ENCODE measurements at regions not wholly inside any gene's neighbourhood (a gene's known extent, or its start where the extent isn't known, plus 50 kb on each side); places are given as distances from the start of the nearest gene placed in this dataset.
"Not testable (repeated sequence)": the region's sequence is repeated elsewhere in the genome, so short reads cannot be mapped to it uniquely, and the experiment has no call there.

GRCh38 chr5:70778240-70778639, 122.2 kb upstream of the SERF1A start:
- POLR2A ChIA-PET; H3K27me3 ChIP-seq (ENCODE audit: control insufficient read depth in 2 of 2, insufficient read depth in 2 of 2, low read length in 2 of 2); H4K20me1 ChIP-seq (replicated peaks; ENCODE audit: control insufficient read depth, insufficient read depth, low read length); BruUV-seq (replicated peaks); FAIRE-seq; H3K4me1 ChIP-seq (replicated peaks in 1 of 2; ENCODE audit: control insufficient read depth in 2 of 2, insufficient read depth in 2 of 2, low read length in 2 of 2); H3K9ac ChIP-seq (ENCODE audit: insufficient read depth in 1 of 2, low read depth in 2 of 2, low read length in 2 of 2); H3K9me1 ChIP-seq (ENCODE audit: control insufficient read depth, insufficient read depth, low read length); H3K79me2 ChIP-seq (ENCODE audit: control insufficient read depth, insufficient read depth, low read length); H3K36me3 ChIP-seq (ENCODE audit: control insufficient read depth, insufficient read depth, low read length); H3K4me2 ChIP-seq (ENCODE audit: insufficient read depth, low read length); ATAC-seq; H2AFZ ChIP-seq (ENCODE audit: low read depth, low read length); H3K9me3 ChIP-seq (replicated peaks; ENCODE audit: control insufficient read depth, insufficient read depth, low read depth, low read length); DNase-seq (ENCODE audit: extremely low read depth in 1 of 4, low spot score in 3 of 4); H3K4me3 ChIP-seq; intact Hi-C loops (cut with micrococcal nuclease); H3K27ac ChIP-seq (ENCODE audit: extremely low read depth, low read depth, low read length); CTCF ChIA-PET (ENCODE audit: low intra/inter-chr PET ratio): not testable (repeated sequence)
- 88% methylated on average over 3 of the region's 9 CpGs for WGBS (ENCODE audit: insufficient coverage, low coverage, missing lambda C conversion rate)
- in situ Hi-C loops (cut with MboI): loop anchor here (25.0 kb wide), 1 partner anchor 234 kb away; no protein-coding TSS in a partner anchor

Measured in K562 (cell line).